ENCODE measurements at regions not wholly inside any gene's neighbourhood (a gene's known extent, or its start where the extent isn't known, plus 50 kb on each side); places are given as distances from the start of the nearest gene placed in this dataset.

- peaks cover 9% of the 10 kb centered on the region for H3K4me1 Mint-ChIP-seq
- peaks cover 36% of the 10 kb centered on the region for H3K27me3 Mint-ChIP-seq
- no peak for DNase-seq
- no peaks in the 10 kb centered on the region for H3K36me3 Mint-ChIP-seq (ENCODE audit: low read depth)
- no peak overlapping the region for H3K27ac Mint-ChIP-seq
- no peak overlapping the region for H3K4me3 Mint-ChIP-seq
- ATAC-seq = no peak
- no peaks in the 10 kb centered on the region for H3K9me3 ChIP-seq (ENCODE audit: control insufficient read depth, low read length, poor library complexity, severe bottlenecking)
Measured at GRCh38 chr20:61118429-61119224, 133.4 kb upstream of the CDH4 start.

- Mint-ChIP-seq H3K4me1 (peaks cover 9% of the 10 kb centered on the region), H3K4me3 (no peak overlapping the region), H3K27me3 (peaks cover 36% of the 10 kb centered on the region), H3K27ac (no peak overlapping the region), H3K36me3 (ENCODE audit: low read depth) (no peaks in the 10 kb centered on the region)
- no peak for ATAC-seq
- no peaks in the 10 kb centered on the region for H3K9me3 ChIP-seq (ENCODE audit: control insufficient read depth, low read length, poor library complexity, severe bottlenecking)
- no peak for DNase-seq
Measured at GRCh38 chr20:61119273-61119672, 132.8 kb upstream of the CDH4 start.

- Mint-ChIP-seq H3K4me3 (no peak overlapping the region), H3K27me3 (peaks cover 36% of the 10 kb centered on the region), H3K36me3 (ENCODE audit: low read depth) (no peaks in the 10 kb centered on the region), H3K27ac (no peak overlapping the region), H3K4me1 (peaks cover 9% of the 10 kb centered on the region)
- ATAC-seq = no peak
- no peaks in the 10 kb centered on the region for H3K9me3 ChIP-seq (ENCODE audit: control insufficient read depth, low read length, poor library complexity, severe bottlenecking)
- DNase-seq = no peak
Measured at GRCh38 chr20:61119794-61120410, 132.2 kb upstream of the CDH4 start.

- peak; percentile 28 for ATAC-seq
- Mint-ChIP-seq H3K27ac (no peak overlapping the region), H3K4me3 (no peak overlapping the region)
Measured at GRCh38 chr20:61120595-61121515, 131.2 kb upstream of the CDH4 start.

GRCh38 chr20:61121661-61122060 lies 130.4 kb upstream of the CDH4 start:
- H3K27me3 Mint-ChIP-seq = peaks cover 36% of the 10 kb centered on the region
- ATAC-seq = no peak
- no peaks in the 10 kb centered on the region for H3K36me3 Mint-ChIP-seq (ENCODE audit: low read depth)
- peaks cover 9% of the 10 kb centered on the region for H3K4me1 Mint-ChIP-seq
- DNase-seq = no peak
- no peak overlapping the region for H3K4me3 Mint-ChIP-seq
- no peak overlapping the region for H3K27ac Mint-ChIP-seq
- H3K9me3 ChIP-seq (ENCODE audit: control insufficient read depth, low read length, poor library complexity, severe bottlenecking) = no peaks in the 10 kb centered on the region

More at GRCh38 chr20:61120595-61121515, 131.2 kb upstream of the CDH4 start:
- H3K9me3 ChIP-seq (ENCODE audit: control insufficient read depth, low read length, poor library complexity, severe bottlenecking) = no peaks in the 10 kb centered on the region
- Mint-ChIP-seq H3K36me3 (ENCODE audit: low read depth) (no peaks in the 10 kb centered on the region), H3K4me1 (peaks cover 9% of the 10 kb centered on the region), H3K27me3 (peaks cover 36% of the 10 kb centered on the region)
- DNase-seq = no peak

- H3K27me3 Mint-ChIP-seq = peaks cover 23% of the 10 kb centered on the region
- DNase-seq (no peak), ATAC-seq (no peak)
- H3K36me3 Mint-ChIP-seq (ENCODE audit: low read depth) = no peaks in the 10 kb centered on the region
- no peaks in the 10 kb centered on the region for H3K9me3 ChIP-seq (ENCODE audit: control insufficient read depth, low read length, poor library complexity, severe bottlenecking)
- H3K4me3 Mint-ChIP-seq = no peak overlapping the region
- H3K27ac Mint-ChIP-seq = no peak overlapping the region
- H3K4me1 Mint-ChIP-seq = peaks cover 9% of the 10 kb centered on the region
Measured at GRCh38 chr20:61123286-61123685, 128.8 kb upstream of the CDH4 start.

GRCh38 chr20:61123751-61124368 lies 128.2 kb upstream of the CDH4 start:
- no peaks in the 10 kb centered on the region for H3K36me3 Mint-ChIP-seq (ENCODE audit: low read depth)
- no peak overlapping the region for H3K4me3 Mint-ChIP-seq
- peaks cover 17% of the 10 kb centered on the region for H3K27me3 Mint-ChIP-seq
- H3K9me3 ChIP-seq (ENCODE audit: control insufficient read depth, low read length, poor library complexity, severe bottlenecking) = no peaks in the 10 kb centered on the region
- ATAC-seq = no peak
- H3K4me1 Mint-ChIP-seq = peaks cover 9% of the 10 kb centered on the region
- no peak overlapping the region for H3K27ac Mint-ChIP-seq
- DNase-seq = no peak

- DNase-seq (no peak), ATAC-seq (no peak)
- no peaks in the 10 kb centered on the region for H3K9me3 ChIP-seq (ENCODE audit: control insufficient read depth, low read length, poor library complexity, severe bottlenecking)
- H3K4me3 Mint-ChIP-seq = no peak overlapping the region
- peaks cover 18% of the 10 kb centered on the region for H3K27me3 Mint-ChIP-seq
- no peak overlapping the region for H3K27ac Mint-ChIP-seq
- H3K4me1 Mint-ChIP-seq = peaks cover 9% of the 10 kb centered on the region
- H3K36me3 Mint-ChIP-seq (ENCODE audit: low read depth) = no peaks in the 10 kb centered on the region
Measured at GRCh38 chr20:61125076-61125475, 127.0 kb upstream of the CDH4 start.

GRCh38 chr20:61125546-61126180 lies 126.4 kb upstream of the CDH4 start:
- Mint-ChIP-seq H3K4me3 (no peak overlapping the region), H3K27ac (no peak overlapping the region), H3K36me3 (ENCODE audit: low read depth) (no peaks in the 10 kb centered on the region), H3K27me3 (peaks cover 22% of the 10 kb centered on the region), H3K4me1 (peaks cover 5% of the 10 kb centered on the region)
- no peak for ATAC-seq
- DNase-seq = no peak
- no peaks in the 10 kb centered on the region for H3K9me3 ChIP-seq (ENCODE audit: control insufficient read depth, low read length, poor library complexity, severe bottlenecking)

GRCh38 chr20:61126369-61127195 lies 125.5 kb upstream of the CDH4 start:
- ATAC-seq (no peak), DNase-seq (no peak)
- H3K9me3 ChIP-seq (ENCODE audit: control insufficient read depth, low read length, poor library complexity, severe bottlenecking) = no peaks in the 10 kb centered on the region
- Mint-ChIP-seq H3K4me3 (no peak overlapping the region), H3K36me3 (ENCODE audit: low read depth) (no peaks in the 10 kb centered on the region), H3K27me3 (peaks cover 27% of the 10 kb centered on the region), H3K27ac (no peak overlapping the region), H3K4me1 (peaks cover 4% of the 10 kb centered on the region)

- peaks cover 30% of the 10 kb centered on the region for H3K27me3 Mint-ChIP-seq
- no peak for DNase-seq
- H3K36me3 Mint-ChIP-seq (ENCODE audit: low read depth) = no peaks in the 10 kb centered on the region
- H3K27ac Mint-ChIP-seq = no peak overlapping the region
- H3K9me3 ChIP-seq (ENCODE audit: control insufficient read depth, low read length, poor library complexity, severe bottlenecking) = no peaks in the 10 kb centered on the region
- ATAC-seq = no peak
- peaks cover 2% of the 10 kb centered on the region for H3K4me1 Mint-ChIP-seq
- H3K4me3 Mint-ChIP-seq = no peak overlapping the region
Measured at GRCh38 chr20:61127311-61128039, 124.6 kb upstream of the CDH4 start.
